Astrocyte of the cerebellum (primary cell): ENCODE measurements at regions not wholly inside any gene's neighbourhood (a gene's known extent, or its start where the extent isn't known, plus 50 kb on each side); places are given as distances from the start of the nearest gene placed in this dataset.

ENCODE experiments used
- DNase-seq: peaks from one replicate; pipeline ENCODE4 v3.0.0-alpha.2; 2011; ENCODE audit warnings: low read depth
- H3K4me3 ChIP-seq: 2 replicates; pipeline ENCODE4 v1.5.1; 2011; ENCODE audit warnings: mild to moderate bottlenecking, low read depth, low read length, moderate library complexity
- in situ Hi-C: cut with HindIII; loops from 2 replicates; pipeline ENCODE4 v1.10.0; 2017; ENCODE audit warnings: low sequenced_read_pairs
- TF ChIP-seq, protein P1 (sequence below): IDR thresholded peaks from 2 replicates; pipeline ENCODE4 v1.5.1; 2012; ENCODE audit warnings: low read length, low read depth, moderate library complexity, mild to moderate bottlenecking; ENCODE audit errors: missing control alignments

DNA sequence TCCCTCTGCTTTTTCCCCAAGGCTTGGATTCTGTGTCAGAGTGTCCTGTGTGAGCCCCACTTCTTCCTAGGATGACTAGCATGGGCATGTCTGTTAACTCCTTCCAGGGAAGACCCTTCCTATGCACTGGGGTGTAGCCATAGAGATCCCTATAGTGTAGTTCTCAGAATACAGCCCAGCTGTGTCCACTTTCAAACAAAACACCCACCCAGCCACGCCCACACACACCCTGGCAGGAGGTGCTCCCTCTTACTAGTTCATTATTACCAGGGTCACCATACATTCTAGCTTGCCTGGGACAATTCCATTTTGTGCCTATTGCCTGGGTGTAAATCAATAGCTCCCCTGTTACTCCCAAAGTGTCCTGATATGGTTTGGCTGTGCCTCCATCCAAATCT lies 195.6 kb downstream of the MYCN start:
- H3K4me3 ChIP-seq: no peak overlapping the region
- in situ Hi-C loops: no loop called here
- TF ChIP-seq, protein P1, sequence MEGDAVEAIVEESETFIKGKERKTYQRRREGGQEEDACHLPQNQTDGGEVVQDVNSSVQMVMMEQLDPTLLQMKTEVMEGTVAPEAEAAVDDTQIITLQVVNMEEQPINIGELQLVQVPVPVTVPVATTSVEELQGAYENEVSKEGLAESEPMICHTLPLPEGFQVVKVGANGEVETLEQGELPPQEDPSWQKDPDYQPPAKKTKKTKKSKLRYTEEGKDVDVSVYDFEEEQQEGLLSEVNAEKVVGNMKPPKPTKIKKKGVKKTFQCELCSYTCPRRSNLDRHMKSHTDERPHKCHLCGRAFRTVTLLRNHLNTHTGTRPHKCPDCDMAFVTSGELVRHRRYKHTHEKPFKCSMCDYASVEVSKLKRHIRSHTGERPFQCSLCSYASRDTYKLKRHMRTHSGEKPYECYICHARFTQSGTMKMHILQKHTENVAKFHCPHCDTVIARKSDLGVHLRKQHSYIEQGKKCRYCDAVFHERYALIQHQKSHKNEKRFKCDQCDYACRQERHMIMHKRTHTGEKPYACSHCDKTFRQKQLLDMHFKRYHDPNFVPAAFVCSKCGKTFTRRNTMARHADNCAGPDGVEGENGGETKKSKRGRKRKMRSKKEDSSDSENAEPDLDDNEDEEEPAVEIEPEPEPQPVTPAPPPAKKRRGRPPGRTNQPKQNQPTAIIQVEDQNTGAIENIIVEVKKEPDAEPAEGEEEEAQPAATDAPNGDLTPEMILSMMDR: no peak
- no peak for DNase-seq

DNA sequence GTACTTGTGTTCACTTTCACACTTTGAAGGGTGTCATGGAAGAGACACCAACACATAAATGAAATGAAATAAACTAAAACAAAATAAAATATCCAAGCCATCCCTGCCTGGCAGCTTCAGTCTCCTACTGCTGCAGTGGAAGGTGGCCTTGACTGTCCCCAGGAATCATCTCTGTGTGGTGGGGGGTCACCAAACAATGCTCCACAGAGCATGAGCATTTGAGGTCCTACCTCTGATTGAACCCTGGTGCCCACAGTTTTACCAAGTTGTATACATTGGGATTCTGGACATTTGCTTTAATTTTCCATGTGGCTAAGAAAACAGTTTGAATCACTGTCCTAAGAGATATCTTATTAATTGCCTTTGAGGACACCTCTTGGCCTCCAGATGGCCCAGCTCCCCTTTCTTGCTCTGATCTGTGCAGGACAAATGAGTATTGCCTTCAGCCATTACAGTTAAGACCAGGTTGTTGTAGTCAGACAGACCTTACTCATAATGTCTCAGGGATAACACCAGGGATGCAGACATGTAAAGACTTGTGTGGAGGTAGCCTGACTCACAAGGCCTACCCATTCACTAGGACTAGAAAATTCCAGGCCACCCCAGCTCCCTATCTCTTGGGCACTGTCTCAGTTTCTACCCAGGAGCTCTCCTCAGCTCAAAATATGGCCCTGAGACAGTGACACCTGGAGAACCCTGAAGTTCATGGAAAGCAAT lies 195.0 kb downstream of the MYCN start:
- no peak overlapping the region for H3K4me3 ChIP-seq
- no peak for DNase-seq
- in situ Hi-C loops: no loop called here
- TF ChIP-seq, protein P1: no peak

DNA sequence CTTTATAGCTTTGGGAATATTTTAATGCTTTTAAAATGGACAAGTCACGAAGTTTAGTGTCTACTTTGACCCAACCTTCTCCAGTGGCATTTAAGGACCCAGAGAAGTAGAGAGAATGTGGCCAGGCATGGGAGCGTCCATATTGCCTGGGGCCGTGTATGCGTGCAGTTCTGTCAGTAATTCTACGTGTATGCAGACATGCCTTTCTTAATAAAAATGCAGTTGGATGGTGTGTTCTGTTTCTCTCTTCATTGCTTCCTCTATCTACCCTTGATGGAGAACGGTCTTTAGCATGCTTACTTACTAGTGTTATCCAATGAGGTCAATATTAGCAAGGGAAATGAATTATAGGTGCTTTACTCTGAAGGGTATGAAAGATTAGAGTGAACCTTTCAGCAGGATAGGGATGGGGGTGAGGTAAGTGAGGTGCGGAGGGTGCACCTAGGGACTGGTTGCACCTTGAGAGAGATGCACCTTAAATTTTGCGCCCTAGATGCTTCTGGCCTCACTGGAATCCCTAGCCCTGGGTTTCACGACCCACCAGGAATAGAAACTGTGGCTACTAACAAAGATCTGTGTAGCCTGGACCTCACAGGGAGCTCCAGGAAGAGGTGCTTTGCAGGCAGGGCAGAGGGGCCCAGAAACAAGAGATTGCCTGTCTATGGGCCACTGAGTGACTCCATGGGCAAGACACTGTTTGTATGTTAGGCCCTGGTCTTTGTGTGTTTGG lies 194.3 kb downstream of the MYCN start:
- H3K4me3 ChIP-seq: no peak overlapping the region
- TF ChIP-seq, protein P1: no peak
- in situ Hi-C loops: no loop called here
- DNase-seq: no peak

DNA sequence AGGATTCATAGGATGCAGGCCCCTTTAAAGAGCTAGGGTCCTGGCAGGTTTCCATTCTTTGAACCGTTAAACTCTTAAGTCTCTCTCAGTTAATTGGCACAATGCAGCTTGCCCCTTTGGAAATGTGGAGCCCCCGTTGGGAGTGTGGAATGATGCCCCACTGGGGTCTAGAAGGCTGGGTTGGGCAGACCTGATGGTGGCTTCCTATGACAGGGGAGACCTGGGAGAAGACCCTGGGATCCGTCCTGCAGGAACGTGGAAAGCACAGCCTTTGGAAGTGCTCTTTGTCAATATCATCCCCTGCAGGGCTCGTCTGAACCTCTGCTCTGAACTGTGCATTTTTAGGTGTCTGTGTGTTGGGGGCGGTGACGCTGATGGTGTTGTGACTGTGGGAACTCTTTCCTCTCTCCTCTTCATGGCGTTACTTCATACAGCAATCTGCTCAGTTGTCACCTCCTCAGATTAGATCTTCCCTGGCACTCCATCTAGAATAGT lies 190.6 kb downstream of the MYCN start:
- TF ChIP-seq, protein P1: no peak
- in situ Hi-C loops: no loop called here
- DNase-seq: no peak
- H3K4me3 ChIP-seq: no peak overlapping the region

DNA sequence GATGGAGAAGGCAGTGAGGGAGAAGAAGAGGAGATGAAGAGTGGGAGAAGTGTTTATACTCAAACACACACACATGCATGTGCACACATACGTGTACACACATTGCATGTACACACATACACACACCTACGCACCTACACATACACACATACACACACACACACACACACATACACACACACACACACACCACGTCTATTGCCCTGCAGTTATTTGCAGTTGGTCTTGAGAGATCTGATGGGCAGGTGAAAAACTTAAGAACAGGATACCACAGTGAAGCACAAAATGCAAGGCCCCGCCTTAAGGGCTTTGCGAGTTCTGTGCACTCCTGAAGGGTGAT lies 190.2 kb downstream of the MYCN start:
- no peak overlapping the region for H3K4me3 ChIP-seq
- in situ Hi-C loops: no loop called here
- TF ChIP-seq, protein P1: no peak
- DNase-seq: no peak

DNA sequence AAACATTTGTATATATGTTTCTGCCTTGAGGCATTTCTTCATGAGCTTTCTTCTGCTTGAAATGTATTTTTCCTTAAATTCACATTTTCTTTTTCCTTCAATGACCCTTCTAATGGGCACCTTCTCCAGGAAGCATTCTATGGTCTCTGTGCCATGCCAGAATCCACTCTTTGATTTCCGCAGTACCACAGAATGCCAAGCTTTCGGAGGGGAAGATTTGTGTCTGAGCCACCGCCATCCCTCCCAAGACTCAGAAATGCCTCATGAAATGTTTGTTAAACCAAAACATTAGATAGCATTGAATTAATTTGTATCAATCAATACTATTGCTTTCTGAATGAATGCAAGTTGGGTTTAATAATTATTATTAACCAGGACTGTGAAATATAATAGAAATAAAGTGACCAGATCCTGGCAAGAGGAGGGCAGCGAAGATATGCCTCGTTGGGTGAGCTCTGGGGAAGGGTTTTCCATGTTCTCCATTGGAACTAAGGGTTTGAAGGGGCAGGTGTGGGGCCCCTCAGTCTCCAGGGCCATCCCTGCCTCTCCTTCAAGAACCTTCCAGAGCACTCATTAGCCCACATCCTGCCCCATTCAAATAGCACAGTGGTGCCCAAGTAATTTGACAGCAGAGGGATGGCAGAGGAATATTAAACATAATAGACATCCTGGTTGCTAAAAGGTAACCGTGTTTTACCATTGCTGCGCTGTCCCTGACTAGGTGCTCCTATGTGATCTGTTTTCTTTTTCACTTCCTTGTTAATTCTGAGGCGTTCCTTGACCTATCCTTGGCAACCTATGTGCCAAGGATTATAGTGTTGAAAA lies 189.6 kb downstream of the MYCN start:
- TF ChIP-seq, protein P1: no peak
- in situ Hi-C loops: no loop called here
- no peak overlapping the region for H3K4me3 ChIP-seq
- DNase-seq: no peak
